ENCODE measurements at regions not wholly inside any gene's neighbourhood (a gene's known extent, or its start where the extent isn't known, plus 50 kb on each side); places are given as distances from the start of the nearest gene placed in this dataset.

- TF ChIP-seq CTCF (IDR thresholded peaks at IDR 0.05; ENCODE audit: low read length) (no peak), EZH2 (optimal IDR thresholded peaks at IDR 0.05; ENCODE audit: low read depth, low read length) (no peak)
Observed at GRCh38 chrX:35015621-35016020, 73.0 kb downstream of the FAM47B start.
